Choroid plexus epithelial cell (primary cell): ENCODE measurements at regions not wholly inside any gene's neighbourhood (a gene's known extent, or its start where the extent isn't known, plus 50 kb on each side); places are given as distances from the start of the nearest gene placed in this dataset.
A peak's percentile ranks its signal among the peaks of the same experiment; 100 is the strongest.

Source experiments
- DNase-seq: peaks from one replicate; pipeline ENCODE4 v3.0.0-alpha.2; 2010; ENCODE audit warnings: low read depth
- H3K4me3 ChIP-seq: 2 replicates; pipeline ENCODE4 v1.5.1; 2011; ENCODE audit warnings: low read depth, mild to moderate bottlenecking, control low read depth, low read length, moderate library complexity
- TF ChIP-seq, protein P1 (sequence below): conservative IDR thresholded peaks from 2 replicates; pipeline ENCODE4 v1.5.1; 2011; ENCODE audit warnings: low read depth, mild to moderate bottlenecking, control low read depth, inconsistent platforms, low read length, moderate library complexity

DNA sequence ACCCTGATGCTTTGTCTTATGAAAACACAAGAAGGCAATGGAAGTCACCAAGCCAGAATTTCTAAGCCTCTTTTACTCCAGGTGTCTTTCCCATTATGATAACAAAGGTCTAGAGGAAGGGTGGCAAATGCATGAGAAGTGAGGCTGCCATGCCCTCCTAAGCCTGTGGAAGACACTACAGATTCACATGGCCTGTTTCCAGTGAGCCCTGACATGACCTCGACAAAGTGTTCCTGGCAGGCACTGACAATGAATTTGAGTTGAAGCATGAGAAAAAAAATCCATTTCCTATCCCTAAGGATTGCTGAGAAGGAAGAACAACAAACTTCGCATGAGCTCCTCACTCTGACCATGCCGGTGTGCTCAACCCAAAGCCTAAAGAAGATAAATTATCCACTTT is 268.0 kb downstream of the HTR7 start:
- TF ChIP-seq, protein P1, sequence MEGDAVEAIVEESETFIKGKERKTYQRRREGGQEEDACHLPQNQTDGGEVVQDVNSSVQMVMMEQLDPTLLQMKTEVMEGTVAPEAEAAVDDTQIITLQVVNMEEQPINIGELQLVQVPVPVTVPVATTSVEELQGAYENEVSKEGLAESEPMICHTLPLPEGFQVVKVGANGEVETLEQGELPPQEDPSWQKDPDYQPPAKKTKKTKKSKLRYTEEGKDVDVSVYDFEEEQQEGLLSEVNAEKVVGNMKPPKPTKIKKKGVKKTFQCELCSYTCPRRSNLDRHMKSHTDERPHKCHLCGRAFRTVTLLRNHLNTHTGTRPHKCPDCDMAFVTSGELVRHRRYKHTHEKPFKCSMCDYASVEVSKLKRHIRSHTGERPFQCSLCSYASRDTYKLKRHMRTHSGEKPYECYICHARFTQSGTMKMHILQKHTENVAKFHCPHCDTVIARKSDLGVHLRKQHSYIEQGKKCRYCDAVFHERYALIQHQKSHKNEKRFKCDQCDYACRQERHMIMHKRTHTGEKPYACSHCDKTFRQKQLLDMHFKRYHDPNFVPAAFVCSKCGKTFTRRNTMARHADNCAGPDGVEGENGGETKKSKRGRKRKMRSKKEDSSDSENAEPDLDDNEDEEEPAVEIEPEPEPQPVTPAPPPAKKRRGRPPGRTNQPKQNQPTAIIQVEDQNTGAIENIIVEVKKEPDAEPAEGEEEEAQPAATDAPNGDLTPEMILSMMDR, result no peak
- no peak overlapping the region for H3K4me3 ChIP-seq
- DNase-seq, result no peak

DNA sequence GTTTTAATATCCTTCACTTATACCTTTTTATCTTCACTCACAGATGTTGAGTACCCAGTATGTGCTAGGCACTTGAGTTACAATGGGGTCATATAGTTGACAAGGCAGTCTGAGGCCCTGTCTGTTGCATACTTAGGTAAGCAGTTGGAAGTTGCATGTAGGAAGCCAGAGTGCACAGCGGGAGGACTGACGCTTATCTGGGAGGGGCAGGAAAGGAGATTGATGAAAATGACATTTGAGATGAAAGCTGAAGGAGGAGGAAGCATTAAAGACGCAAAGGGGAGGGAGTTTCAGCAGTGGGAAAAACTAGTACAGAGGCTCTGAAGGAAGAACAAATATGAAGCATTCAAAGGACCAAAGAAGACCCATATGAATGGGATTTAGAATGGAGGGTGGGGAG is 266.2 kb downstream of the HTR7 start:
- no peak overlapping the region for H3K4me3 ChIP-seq
- TF ChIP-seq, protein P1, result no peak
- DNase-seq, result no peak

DNA sequence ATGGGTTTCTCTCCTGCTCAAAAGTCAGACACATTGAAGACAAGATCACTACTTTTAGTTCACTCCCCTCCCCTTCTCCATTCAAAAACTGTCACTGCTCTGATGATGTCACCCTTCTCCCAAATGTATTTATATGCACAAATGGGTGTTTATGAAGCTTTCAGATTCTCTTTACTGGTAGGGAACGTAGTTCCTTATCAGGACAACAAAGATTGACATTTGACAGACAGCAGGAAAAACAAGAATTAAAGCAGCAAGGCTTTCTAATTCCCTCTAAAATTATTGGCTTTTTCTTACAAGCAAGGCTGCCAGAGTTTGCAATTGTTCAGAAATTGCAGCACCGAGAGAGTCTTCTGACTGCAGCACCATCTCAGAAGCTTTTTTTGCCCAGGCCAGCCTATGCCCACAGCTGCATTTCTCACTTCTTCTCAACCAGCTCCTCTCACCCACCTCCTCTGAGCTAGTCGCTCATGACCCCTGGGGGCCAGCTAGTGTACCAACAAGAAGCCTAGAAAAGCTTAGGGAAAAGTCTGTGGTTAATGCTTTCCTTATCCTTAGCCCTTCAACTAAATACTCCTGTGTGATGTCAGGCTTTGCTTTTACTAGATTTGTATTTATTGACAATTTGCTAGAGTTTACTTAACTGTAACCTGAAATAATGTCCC is 265.1 kb downstream of the HTR7 start:
- peak; percentile 84 for DNase-seq
- no peak overlapping the region for H3K4me3 ChIP-seq
- TF ChIP-seq, protein P1, result peak; percentile 88

DNA sequence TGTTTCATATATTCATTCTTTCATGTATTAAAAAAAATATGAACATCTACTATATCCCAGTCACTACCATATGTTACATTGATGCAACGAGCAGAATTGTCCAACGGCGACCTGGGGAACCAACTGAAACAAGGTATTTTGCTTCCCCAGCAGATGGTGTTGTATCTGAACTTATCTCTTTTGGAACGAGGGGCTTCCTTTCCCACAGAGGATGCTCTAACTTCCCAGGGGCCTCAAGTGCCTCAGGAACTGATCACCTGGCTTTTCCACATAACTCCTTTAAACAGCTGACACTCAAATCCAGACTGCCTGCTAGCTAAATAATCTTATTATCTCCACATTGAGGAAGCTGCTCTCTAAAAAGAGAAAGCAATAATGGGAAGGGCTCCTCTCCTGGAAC is 259.3 kb downstream of the HTR7 start:
- no peak overlapping the region for H3K4me3 ChIP-seq
- TF ChIP-seq, protein P1, result no peak
- DNase-seq, result no peak

DNA sequence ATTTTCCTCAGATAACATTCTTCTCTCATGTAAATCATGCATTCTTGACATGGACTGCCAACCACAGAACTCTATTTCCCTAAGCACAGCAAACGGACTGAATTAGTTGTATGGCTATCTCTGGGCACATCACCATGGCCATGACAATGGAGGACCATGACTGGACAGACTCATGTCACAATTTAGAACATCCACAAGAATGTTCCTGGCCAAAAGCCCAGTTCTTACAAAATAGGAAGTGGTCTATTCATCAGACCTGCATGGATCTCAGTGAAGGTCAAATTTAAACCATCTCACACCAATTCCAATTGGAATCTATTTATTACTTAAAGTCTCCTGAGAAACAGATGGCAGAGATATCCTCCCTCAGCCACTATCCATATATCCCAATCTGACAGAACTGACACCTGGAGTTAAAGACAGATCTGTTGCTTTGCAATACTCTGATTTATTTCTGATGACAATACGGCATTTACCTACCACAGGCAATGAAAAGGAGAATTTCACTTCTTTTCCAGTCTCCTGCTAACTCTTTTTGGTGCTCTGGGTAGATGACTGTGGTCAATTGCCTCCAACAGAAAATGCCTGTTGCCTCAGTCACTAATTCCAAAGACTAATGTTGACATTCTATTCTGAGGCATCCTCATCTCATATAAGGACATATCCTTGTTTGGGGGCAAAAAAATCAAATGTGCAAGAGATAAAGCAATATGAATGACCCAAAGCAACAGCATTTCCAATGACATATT is 254.8 kb downstream of the HTR7 start:
- peak; percentile 81 for DNase-seq
- TF ChIP-seq, protein P1, result no peak
- no peak overlapping the region for H3K4me3 ChIP-seq

DNA sequence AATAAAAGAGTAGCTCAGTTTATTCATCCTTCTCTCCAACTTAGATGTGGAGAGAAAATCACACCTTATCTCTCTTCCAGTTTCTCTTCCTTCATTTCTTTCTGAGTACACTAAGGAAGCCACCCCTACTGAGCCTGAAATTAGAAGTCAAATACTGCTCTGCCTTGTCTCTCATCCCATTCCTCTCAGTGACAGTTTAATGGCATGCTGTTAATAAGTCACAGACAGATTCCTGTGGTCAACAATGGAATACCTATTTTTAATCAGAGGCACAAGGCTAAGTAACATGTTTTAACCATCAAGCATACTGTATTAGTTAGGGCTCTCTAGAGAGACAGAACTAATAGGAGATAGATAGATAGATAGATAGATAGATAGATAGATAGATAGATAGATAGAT is 253.2 kb downstream of the HTR7 start:
- no peak for DNase-seq
- no peak overlapping the region for H3K4me3 ChIP-seq
- TF ChIP-seq, protein P1, result no peak

DNA sequence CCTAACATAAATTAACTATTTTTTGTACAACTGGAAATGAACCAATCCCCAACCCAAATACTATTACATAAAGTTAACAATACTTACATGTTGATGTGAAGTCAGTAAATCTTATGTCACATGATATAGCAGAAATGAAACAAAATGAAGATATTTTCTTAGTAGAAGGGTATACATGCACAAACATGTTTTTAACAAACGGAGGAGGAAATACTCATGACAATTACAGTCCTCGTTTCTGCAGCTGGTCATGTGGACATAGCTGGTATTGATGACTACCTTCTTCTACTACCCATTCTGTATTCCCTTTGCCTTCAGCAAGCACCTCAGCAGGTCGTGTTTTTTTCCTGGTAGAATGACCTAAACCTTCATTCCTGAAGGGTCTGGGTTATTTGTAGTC is 252.3 kb downstream of the HTR7 start:
- TF ChIP-seq, protein P1, result no peak
- no peak overlapping the region for H3K4me3 ChIP-seq
- DNase-seq, result no peak
